ENCODE measurements at regions not wholly inside any gene's neighbourhood (a gene's known extent, or its start where the extent isn't known, plus 50 kb on each side); places are given as distances from the start of the nearest gene placed in this dataset.

GRCh38 chr6:140050101-140050995 lies 675.9 kb upstream of the CITED2 start:
- no peak for ATAC-seq (ENCODE audit: low FRiP score)
- no peak for DNase-seq (ENCODE audit: low spot score)
- TF ChIP-seq, protein P1, sequence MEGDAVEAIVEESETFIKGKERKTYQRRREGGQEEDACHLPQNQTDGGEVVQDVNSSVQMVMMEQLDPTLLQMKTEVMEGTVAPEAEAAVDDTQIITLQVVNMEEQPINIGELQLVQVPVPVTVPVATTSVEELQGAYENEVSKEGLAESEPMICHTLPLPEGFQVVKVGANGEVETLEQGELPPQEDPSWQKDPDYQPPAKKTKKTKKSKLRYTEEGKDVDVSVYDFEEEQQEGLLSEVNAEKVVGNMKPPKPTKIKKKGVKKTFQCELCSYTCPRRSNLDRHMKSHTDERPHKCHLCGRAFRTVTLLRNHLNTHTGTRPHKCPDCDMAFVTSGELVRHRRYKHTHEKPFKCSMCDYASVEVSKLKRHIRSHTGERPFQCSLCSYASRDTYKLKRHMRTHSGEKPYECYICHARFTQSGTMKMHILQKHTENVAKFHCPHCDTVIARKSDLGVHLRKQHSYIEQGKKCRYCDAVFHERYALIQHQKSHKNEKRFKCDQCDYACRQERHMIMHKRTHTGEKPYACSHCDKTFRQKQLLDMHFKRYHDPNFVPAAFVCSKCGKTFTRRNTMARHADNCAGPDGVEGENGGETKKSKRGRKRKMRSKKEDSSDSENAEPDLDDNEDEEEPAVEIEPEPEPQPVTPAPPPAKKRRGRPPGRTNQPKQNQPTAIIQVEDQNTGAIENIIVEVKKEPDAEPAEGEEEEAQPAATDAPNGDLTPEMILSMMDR (IDR thresholded peaks at IDR 0.05), result no peak

GRCh38 chr6:140049251-140049650 lies 674.8 kb upstream of the CITED2 start:
- DNase-seq (ENCODE audit: low spot score) (no peak), ATAC-seq (ENCODE audit: low FRiP score) (no peak)
- TF ChIP-seq, protein P1 (IDR thresholded peaks at IDR 0.05), result no peak

DNA sequence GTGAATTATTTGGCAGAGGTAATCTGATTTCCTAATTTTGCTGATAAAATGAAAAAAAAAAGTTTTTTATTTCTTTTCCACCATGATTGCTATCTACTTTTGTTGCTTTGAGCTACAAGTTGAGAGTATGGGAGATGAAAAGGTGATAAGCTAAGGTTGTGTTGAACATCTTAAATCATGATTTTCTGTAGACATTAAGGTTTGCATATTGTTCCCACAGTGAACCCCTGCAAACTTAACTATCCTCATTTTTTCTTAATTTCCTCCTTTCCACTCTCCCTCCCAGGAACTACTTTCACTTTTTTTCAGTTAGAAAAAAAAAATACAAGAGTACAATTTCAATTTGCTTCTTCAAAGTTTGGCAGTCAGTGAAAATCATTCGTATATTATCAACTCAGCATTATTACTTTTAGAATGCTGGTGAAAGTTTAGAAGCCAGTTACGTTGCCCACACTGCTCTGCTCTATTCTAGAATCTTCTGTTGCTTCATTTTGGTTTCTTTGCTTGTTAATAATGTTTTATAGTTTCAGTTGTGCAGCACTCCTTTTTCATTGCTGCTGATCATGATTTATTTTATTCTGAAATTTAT lies 673.8 kb upstream of the CITED2 start:
- DNase-seq (ENCODE audit: low spot score) (no peak), ATAC-seq (ENCODE audit: low FRiP score) (no peak)
- TF ChIP-seq, protein P1 (IDR thresholded peaks at IDR 0.05), result no peak

- TF ChIP-seq, protein P1 (IDR thresholded peaks at IDR 0.05), result no peak
- ATAC-seq (ENCODE audit: low FRiP score), result no peak
- DNase-seq (ENCODE audit: low spot score), result no peak
Observed at GRCh38 chr6:140047321-140047720, 672.9 kb upstream of the CITED2 start.

- ATAC-seq (ENCODE audit: low FRiP score), result no peak
- TF ChIP-seq, protein P1 (IDR thresholded peaks at IDR 0.05), result no peak
- DNase-seq (ENCODE audit: low spot score), result no peak
Observed at GRCh38 chr6:140046016-140046632, 671.7 kb upstream of the CITED2 start.

GRCh38 chr6:140045116-140045515 lies 670.7 kb upstream of the CITED2 start:
- DNase-seq (ENCODE audit: low spot score) (no peak), ATAC-seq (ENCODE audit: low FRiP score) (no peak)
- TF ChIP-seq, protein P1 (IDR thresholded peaks at IDR 0.05), result no peak
